Vagina (tissue), 2 donors: ENCODE measurements at regions not wholly inside any gene's neighbourhood (a gene's known extent, or its start where the extent isn't known, plus 50 kb on each side); places are given as distances from the start of the nearest gene placed in this dataset.

Experiments
- DNase-seq, 2 donors: peaks; one replicate each; pipeline ENCODE4 v3.0.0-alpha.2; 2017; ENCODE audit errors: extremely low spot score in 2 of 2
- H3K27ac ChIP-seq: fragments of 200-600 bp; sonication (generic); one replicate; pipeline ENCODE4 v1.5.1; 2019
- H3K27me3 ChIP-seq: fragments of 200-600 bp; sonication (generic); one replicate; pipeline ENCODE4 v1.5.1; 2019
- H3K36me3 ChIP-seq, 2 donors: fragments of 200-600 bp; sonication (generic); one replicate each; pipeline ENCODE4 v1.5.1; 2017 to 2019
- H3K4me1 ChIP-seq: fragments of 200-600 bp; sonication (generic); one replicate; pipeline ENCODE4 v1.5.1; 2019
- H3K4me3 ChIP-seq, 2 donors: fragments of 200-600 bp; sonication (generic); 1 replicate in 1 of 2; 2 replicates in 1 of 2; pipeline ENCODE4 v1.5.1; 2016 to 2019
- H3K9me3 ChIP-seq: fragments of 200-600 bp; sonication (generic); one replicate; pipeline ENCODE4 v1.5.1; 2019
- CTCF ChIP-seq, 3 experiments: fragments of 450-650 bp in 2 of 3; fragments of 200-600 bp in 1 of 3; sonication (generic) in 1 of 3; IDR thresholded peaks; one replicate each; pipeline ENCODE4 v1.5.1; 2017 to 2019; ENCODE audit warnings: antibody characterized with exemption in 3 of 3, mild to moderate bottlenecking in 2 of 3, moderate library complexity in 2 of 3
- POLR2A ChIP-seq, 2 donors: fragments of 450-650 bp; IDR thresholded peaks; one replicate each; pipeline ENCODE4 v1.6.1; 2017; ENCODE audit warnings: antibody characterized with exemption in 2 of 2, mild to moderate bottlenecking in 2 of 2, moderate library complexity in 2 of 2
- POLR2AphosphoS5 ChIP-seq, 2 donors: sonication (generic); formaldehyde crosslinking; IDR thresholded peaks; one replicate each; pipeline ENCODE4 v1.9.0; 2017; ENCODE audit warnings: antibody characterized with exemption in 2 of 2, mild to moderate bottlenecking in 2 of 2, low read depth in 1 of 2; ENCODE audit not compliant: insufficient read depth in 1 of 2
- intact Hi-C: fragments of 100-400 bp; cut with DNase I; formaldehyde crosslinking; loops from one replicate; pipeline ENCODE4 v1.15.1; 2023

DNA sequence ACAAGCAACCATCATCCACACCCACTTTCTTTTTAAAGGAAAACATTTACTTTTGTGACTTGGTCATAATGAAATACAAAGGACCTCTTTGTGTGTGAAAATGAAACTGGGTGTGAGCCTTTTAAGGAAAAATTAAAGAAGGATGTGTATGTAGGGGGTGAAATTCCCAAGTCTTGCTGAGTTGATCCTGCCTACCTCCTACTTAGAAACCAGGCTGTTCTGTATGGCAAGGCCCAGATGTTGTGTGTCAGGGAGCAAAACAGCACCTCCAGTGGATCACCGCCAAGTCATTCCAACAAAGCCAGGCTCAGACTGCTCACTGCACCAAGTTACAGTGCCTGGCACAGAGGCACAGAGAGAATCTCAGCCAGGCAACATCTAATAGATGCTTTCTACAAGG is 198.5 kb upstream of the FBN2 start:
- Histone ChIP-seq H3K36me3 (no peaks in the 10 kb centered on the region), H3K4me3 (no peak overlapping the region), H3K27ac (no peak overlapping the region), H3K9me3 (no peaks in the 10 kb centered on the region), H3K4me1 (no peaks in the 10 kb centered on the region), H3K27me3 (no peaks in the 10 kb centered on the region)
- TF ChIP-seq POLR2AphosphoS5 (IDR thresholded peaks at IDR 0.05; ENCODE audit: insufficient read depth in 1 of 2, low read depth in 1 of 2), result no peak
- no peak for DNase-seq
- intact Hi-C loops, result no loop called here

GRCh38 chr5:128749136-128749898 is 211.3 kb upstream of the FBN2 start:
- DNase-seq, result no peak
- TF ChIP-seq POLR2A (IDR thresholded peaks at IDR 0.05) (no peak), POLR2AphosphoS5 (IDR thresholded peaks at IDR 0.05; ENCODE audit: insufficient read depth in 1 of 2, low read depth in 1 of 2) (no peak), CTCF (IDR thresholded peaks at IDR 0.05) (no peak)
- intact Hi-C loops, result no loop called here
- no peaks in the 10 kb centered on the region for H3K9me3 ChIP-seq
- H3K4me3 ChIP-seq, result no peak overlapping the region
- H3K27me3 ChIP-seq, result no peaks in the 10 kb centered on the region
- no peaks in the 10 kb centered on the region for H3K4me1 ChIP-seq
- no peaks in the 10 kb centered on the region for H3K36me3 ChIP-seq
- H3K27ac ChIP-seq, result no peak overlapping the region

DNA sequence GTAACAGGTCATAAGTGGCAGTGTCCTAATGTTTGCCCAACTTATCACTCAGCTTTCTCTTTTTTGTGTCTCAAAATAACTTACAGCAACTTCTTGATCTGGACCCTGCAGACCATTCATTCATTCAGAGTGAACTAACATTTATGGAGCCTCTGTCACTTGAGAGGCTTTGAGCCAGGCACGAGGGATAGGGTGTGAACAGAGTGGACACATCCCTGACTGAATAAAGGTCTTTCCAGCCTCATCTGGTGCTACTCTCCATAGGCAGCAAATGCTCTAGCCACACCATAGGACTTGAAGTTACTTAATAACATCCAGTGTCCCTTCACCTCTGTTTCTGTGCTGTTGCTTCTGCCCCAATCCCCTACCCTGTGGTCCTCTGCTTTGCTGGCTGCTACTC is 212.1 kb upstream of the FBN2 start:
- TF ChIP-seq POLR2AphosphoS5 (IDR thresholded peaks at IDR 0.05; ENCODE audit: insufficient read depth in 1 of 2, low read depth in 1 of 2) (no peak), CTCF (IDR thresholded peaks at IDR 0.05) (no peak), POLR2A (IDR thresholded peaks at IDR 0.05) (no peak)
- DNase-seq, result no peak
- H3K27ac ChIP-seq, result no peak overlapping the region
- H3K4me1 ChIP-seq, result no peaks in the 10 kb centered on the region
- intact Hi-C loops, result no loop called here
- H3K4me3 ChIP-seq, result no peak overlapping the region
- H3K9me3 ChIP-seq, result no peaks in the 10 kb centered on the region
- no peaks in the 10 kb centered on the region for H3K36me3 ChIP-seq
- no peaks in the 10 kb centered on the region for H3K27me3 ChIP-seq

DNA sequence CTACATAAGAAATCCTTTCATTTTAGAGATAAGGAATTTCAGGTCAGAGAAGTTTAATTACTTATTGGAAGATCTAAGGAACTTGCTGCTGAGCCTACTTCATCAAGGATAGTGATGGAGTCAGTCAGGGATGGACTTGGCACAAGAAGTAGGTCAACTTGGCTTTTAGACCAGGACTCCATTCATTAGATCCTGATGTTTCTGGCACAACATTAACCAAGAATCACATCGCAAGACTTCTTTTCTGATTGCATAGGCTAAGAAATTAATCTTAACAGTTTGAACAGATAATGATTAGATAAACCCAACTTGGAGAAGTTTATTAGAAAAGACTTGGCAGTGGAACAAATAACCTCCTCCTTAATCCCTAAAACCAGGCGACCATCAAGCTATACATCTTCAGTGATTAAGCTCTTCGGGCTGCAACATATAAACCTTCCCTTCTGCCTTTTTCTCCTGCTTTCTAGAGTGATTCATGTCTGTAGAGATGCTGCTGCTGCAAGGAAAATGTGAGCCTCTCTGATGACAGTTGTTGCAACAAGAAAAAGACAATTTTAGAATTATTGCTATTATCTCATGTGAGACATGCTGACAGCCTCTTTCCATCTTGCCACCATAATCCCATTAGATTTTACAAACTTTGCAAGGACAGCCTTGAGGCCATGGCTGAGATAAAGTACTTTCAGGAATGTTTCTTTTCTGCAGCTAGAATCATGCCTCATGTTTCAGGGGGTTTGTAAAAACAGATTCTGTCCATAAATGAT is 207.9 kb upstream of the SLC27A6 start:
- H3K9me3 ChIP-seq, result no peaks in the 10 kb centered on the region
- H3K36me3 ChIP-seq, result no peaks in the 10 kb centered on the region
- TF ChIP-seq POLR2AphosphoS5 (IDR thresholded peaks at IDR 0.05; ENCODE audit: insufficient read depth in 1 of 2, low read depth in 1 of 2) (no peak), POLR2A (IDR thresholded peaks at IDR 0.05) (no peak), CTCF (IDR thresholded peaks at IDR 0.05) (no peak)
- no peaks in the 10 kb centered on the region for H3K27me3 ChIP-seq
- DNase-seq, result no peak
- H3K4me3 ChIP-seq, result no peak overlapping the region
- no peak overlapping the region for H3K27ac ChIP-seq
- intact Hi-C loops, result no loop called here
- H3K4me1 ChIP-seq, result no peaks in the 10 kb centered on the region

- H3K36me3 ChIP-seq, result no peaks in the 10 kb centered on the region
- no peaks in the 10 kb centered on the region for H3K27me3 ChIP-seq
- H3K4me1 ChIP-seq, result no peaks in the 10 kb centered on the region
- intact Hi-C loops, result no loop called here
- H3K4me3 ChIP-seq, result no peak overlapping the region
- TF ChIP-seq POLR2AphosphoS5 (IDR thresholded peaks at IDR 0.05; ENCODE audit: insufficient read depth in 1 of 2, low read depth in 1 of 2) (no peak), POLR2A (IDR thresholded peaks at IDR 0.05) (no peak), CTCF (IDR thresholded peaks at IDR 0.05) (no peak)
- no peak for DNase-seq
- no peaks in the 10 kb centered on the region for H3K9me3 ChIP-seq
- no peak overlapping the region for H3K27ac ChIP-seq
Measured at GRCh38 chr5:128762661-128763306, 202.5 kb upstream of the SLC27A6 start.
